ENCODE measurements at regions not wholly inside any gene's neighbourhood (a gene's known extent, or its start where the extent isn't known, plus 50 kb on each side); places are given as distances from the start of the nearest gene placed in this dataset.

- no peak overlapping the region for H3K4me3 ChIP-seq
- no peak overlapping the region for H3K27ac ChIP-seq
- no peaks in the 10 kb centered on the region for H3K4me1 ChIP-seq (replicated peaks)
- no peaks in the 10 kb centered on the region for H3K36me3 ChIP-seq
- H3K27me3 ChIP-seq (replicated peaks): no peaks in the 10 kb centered on the region
- no peak for DNase-seq (ENCODE audit: low read depth in 1 of 2, low spot score in 2 of 2)
- no peaks in the 10 kb centered on the region for H3K9me3 ChIP-seq (replicated peaks)
Measured at GRCh38 chr3:35484929-35485530, 154.3 kb upstream of the ARPP21 start.

DNA sequence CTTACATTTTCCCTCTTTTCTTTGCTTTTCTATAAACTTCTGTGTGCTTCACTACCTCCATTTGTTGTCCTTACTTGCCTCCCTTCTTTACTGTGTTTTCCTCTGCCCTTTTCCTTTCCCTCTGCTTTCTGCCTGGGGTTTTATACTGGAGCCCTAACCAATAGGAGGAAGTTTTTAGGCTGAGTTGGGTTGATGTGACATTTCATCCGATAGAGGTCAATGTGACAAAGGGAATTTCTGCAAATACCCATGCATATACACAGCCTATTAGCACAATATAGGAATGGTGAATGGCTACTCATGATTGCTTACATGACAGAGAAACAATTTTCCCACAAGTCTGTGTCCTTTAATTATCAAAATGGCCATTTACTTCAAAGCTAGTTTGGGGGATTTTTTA is 153.0 kb upstream of the ARPP21 start:
- Histone ChIP-seq H3K36me3 (no peaks in the 10 kb centered on the region), H3K4me3 (no peak overlapping the region), H3K9me3 (replicated peaks) (no peaks in the 10 kb centered on the region), H3K27ac (no peak overlapping the region), H3K27me3 (replicated peaks) (no peaks in the 10 kb centered on the region), H3K4me1 (replicated peaks) (no peaks in the 10 kb centered on the region)
- DNase-seq (ENCODE audit: low read depth in 1 of 2, low spot score in 2 of 2): no peak

- H3K27ac ChIP-seq: no peak overlapping the region
- DNase-seq (ENCODE audit: low read depth in 1 of 2, low spot score in 2 of 2): no peak
Measured at GRCh38 chr3:35487376-35487775, 151.9 kb upstream of the ARPP21 start.

DNA sequence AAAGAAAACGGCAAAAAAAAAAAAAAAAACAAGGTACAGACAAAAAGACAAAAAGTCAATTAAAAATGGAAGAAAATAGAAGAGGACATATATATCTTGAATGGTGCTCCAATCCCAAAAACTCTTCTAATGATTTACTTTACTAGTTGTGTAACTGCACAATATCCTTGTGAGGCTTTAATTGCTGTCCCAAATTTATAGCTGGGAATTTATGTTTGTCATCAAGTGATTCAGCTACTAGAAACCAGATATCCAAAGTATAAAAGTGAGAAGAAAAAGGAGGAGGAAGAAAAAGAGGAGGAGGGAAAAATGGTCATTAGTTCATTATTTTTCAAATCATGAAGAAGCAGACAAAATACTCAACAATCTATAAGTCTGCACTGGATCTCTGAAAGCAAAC is 150.8 kb upstream of the ARPP21 start:
- no peak for DNase-seq (ENCODE audit: low read depth in 1 of 2, low spot score in 2 of 2)
- H3K9me3 ChIP-seq (replicated peaks): no peaks in the 10 kb centered on the region
- H3K27ac ChIP-seq: no peak overlapping the region
- no peaks in the 10 kb centered on the region for H3K4me1 ChIP-seq (replicated peaks)
- H3K36me3 ChIP-seq: no peaks in the 10 kb centered on the region
- no peaks in the 10 kb centered on the region for H3K27me3 ChIP-seq (replicated peaks)
- H3K4me3 ChIP-seq: no peak overlapping the region

More at GRCh38 chr3:35487376-35487775, 151.9 kb upstream of the ARPP21 start:
- H3K36me3 ChIP-seq: no peaks in the 10 kb centered on the region
- H3K4me3 ChIP-seq: no peak overlapping the region
- no peaks in the 10 kb centered on the region for H3K27me3 ChIP-seq (replicated peaks)
- H3K4me1 ChIP-seq (replicated peaks): no peaks in the 10 kb centered on the region
- H3K9me3 ChIP-seq (replicated peaks): no peaks in the 10 kb centered on the region

DNA sequence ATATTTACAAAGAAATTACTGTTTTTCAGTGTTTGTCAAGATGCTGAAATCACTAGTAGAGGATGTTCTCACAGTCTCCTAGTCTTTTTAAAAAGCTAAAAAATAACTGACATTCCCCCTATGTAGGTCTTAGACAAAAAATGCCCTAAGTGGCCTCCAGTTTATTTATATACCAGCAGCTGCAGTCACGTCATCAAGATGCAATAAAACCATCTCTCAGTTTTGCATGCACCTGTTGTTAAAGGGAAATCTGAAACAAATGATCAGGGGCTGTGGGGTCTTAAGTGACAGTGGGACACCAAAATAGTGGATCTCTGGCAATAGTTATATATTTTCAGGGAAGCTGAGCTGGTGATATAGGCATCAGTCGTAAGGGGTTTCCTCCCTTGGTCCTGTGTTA is 146.5 kb upstream of the ARPP21 start:
- no peaks in the 10 kb centered on the region for H3K9me3 ChIP-seq (replicated peaks)
- no peaks in the 10 kb centered on the region for H3K36me3 ChIP-seq
- DNase-seq (ENCODE audit: low read depth in 1 of 2, low spot score in 2 of 2): no peak
- no peaks in the 10 kb centered on the region for H3K4me1 ChIP-seq (replicated peaks)
- H3K4me3 ChIP-seq: no peak overlapping the region
- no peaks in the 10 kb centered on the region for H3K27me3 ChIP-seq (replicated peaks)
- no peak overlapping the region for H3K27ac ChIP-seq

- H3K27ac ChIP-seq: no peak overlapping the region
- no peaks in the 10 kb centered on the region for H3K4me1 ChIP-seq (replicated peaks)
- no peaks in the 10 kb centered on the region for H3K9me3 ChIP-seq (replicated peaks)
- H3K27me3 ChIP-seq (replicated peaks): no peaks in the 10 kb centered on the region
- H3K4me3 ChIP-seq: no peak overlapping the region
- no peaks in the 10 kb centered on the region for H3K36me3 ChIP-seq
- no peak for DNase-seq (ENCODE audit: low read depth in 1 of 2, low spot score in 2 of 2)
Measured at GRCh38 chr3:35498506-35499210, 140.7 kb upstream of the ARPP21 start.

DNA sequence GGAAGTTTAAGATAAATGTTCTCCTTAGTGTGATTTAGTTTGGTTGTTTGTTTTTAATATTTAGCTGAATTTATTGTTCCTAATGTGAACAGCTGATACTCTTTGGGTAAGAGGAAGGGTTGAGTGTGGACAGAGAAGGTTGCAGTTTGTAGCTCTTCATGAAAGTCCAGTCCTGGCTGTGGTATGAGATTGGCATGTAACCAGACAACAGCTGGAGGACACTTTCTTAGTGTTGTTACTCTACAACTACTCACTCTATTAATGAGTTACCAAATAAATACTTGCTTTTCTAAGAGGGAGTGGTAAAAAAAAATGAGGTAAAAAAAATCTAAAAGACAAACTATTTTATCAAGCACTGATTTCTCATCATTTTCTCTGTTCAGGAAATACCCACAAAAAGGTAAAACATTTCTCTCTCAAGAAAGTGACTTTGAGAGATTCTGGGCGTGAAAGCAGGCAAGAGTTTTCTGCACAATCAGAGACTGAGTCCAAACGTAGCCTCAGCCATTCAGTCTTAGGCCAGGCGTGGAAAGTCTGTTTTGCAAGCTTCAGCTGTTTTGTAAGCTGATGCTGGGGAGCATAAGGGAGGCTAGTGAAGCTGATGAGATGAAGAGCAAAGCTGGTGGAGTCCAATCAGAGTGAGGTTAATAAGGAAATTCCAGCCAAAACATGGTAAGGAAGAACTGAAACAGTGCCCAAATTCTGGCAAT is 138.5 kb upstream of the ARPP21 start:
- Histone ChIP-seq H3K27ac (no peak overlapping the region), H3K9me3 (replicated peaks) (no peaks in the 10 kb centered on the region), H3K4me1 (replicated peaks) (no peaks in the 10 kb centered on the region), H3K4me3 (no peak overlapping the region), H3K27me3 (replicated peaks) (no peaks in the 10 kb centered on the region), H3K36me3 (no peaks in the 10 kb centered on the region)
- no peak for DNase-seq (ENCODE audit: low read depth in 1 of 2, low spot score in 2 of 2)

- no peak for DNase-seq (ENCODE audit: low read depth in 1 of 2, low spot score in 2 of 2)
- no peaks in the 10 kb centered on the region for H3K4me1 ChIP-seq (replicated peaks)
- H3K4me3 ChIP-seq: no peak overlapping the region
- H3K27ac ChIP-seq: no peak overlapping the region
- H3K27me3 ChIP-seq (replicated peaks): no peaks in the 10 kb centered on the region
- H3K36me3 ChIP-seq: no peaks in the 10 kb centered on the region
- H3K9me3 ChIP-seq (replicated peaks): no peaks in the 10 kb centered on the region
Measured at GRCh38 chr3:35502699-35503098, 136.6 kb upstream of the ARPP21 start.

DNA sequence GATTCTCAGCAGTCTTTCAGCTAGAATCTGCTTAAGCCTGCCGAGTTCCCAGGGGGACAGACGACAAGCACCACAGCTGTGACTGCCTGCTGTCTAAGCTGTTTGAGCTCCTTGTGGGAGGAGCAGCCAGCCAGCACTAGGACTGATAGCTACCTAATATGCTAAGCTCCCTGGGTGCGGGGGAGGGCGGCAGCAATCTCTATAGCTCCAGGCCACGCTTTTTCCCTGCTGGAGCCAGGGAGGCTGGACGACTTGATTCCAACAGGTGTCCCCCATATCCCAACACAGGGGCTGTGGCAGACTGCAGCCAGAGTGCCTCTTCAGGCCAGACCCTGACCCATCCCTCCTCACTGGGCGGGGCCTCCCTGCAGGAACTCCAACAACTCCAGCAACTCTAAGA is 134.1 kb upstream of the ARPP21 start:
- no peak for DNase-seq (ENCODE audit: low read depth in 1 of 2, low spot score in 2 of 2)
- Histone ChIP-seq H3K9me3 (replicated peaks) (no peaks in the 10 kb centered on the region), H3K27ac (no peak overlapping the region), H3K4me3 (no peak overlapping the region), H3K27me3 (replicated peaks) (no peaks in the 10 kb centered on the region), H3K4me1 (replicated peaks) (no peaks in the 10 kb centered on the region), H3K36me3 (no peaks in the 10 kb centered on the region)

- no peak for DNase-seq (ENCODE audit: low read depth in 1 of 2, low spot score in 2 of 2)
- H3K4me1 ChIP-seq (replicated peaks): no peaks in the 10 kb centered on the region
Measured at GRCh38 chr3:35505772-35506171, 133.6 kb upstream of the ARPP21 start.

GRCh38 chr3:35519936-35520335 is 119.4 kb upstream of the ARPP21 start:
- no peaks in the 10 kb centered on the region for H3K36me3 ChIP-seq
- H3K27me3 ChIP-seq (replicated peaks): no peaks in the 10 kb centered on the region
- no peaks in the 10 kb centered on the region for H3K9me3 ChIP-seq (replicated peaks)
- H3K4me1 ChIP-seq (replicated peaks): no peaks in the 10 kb centered on the region
- DNase-seq (ENCODE audit: low read depth in 1 of 2, low spot score in 2 of 2): no peak
- no peak overlapping the region for H3K4me3 ChIP-seq
- H3K27ac ChIP-seq: no peak overlapping the region

More at GRCh38 chr3:35505772-35506171, 133.6 kb upstream of the ARPP21 start:
- Histone ChIP-seq H3K27me3 (replicated peaks) (no peaks in the 10 kb centered on the region), H3K9me3 (replicated peaks) (no peaks in the 10 kb centered on the region), H3K4me3 (no peak overlapping the region), H3K36me3 (no peaks in the 10 kb centered on the region), H3K27ac (no peak overlapping the region)

DNA sequence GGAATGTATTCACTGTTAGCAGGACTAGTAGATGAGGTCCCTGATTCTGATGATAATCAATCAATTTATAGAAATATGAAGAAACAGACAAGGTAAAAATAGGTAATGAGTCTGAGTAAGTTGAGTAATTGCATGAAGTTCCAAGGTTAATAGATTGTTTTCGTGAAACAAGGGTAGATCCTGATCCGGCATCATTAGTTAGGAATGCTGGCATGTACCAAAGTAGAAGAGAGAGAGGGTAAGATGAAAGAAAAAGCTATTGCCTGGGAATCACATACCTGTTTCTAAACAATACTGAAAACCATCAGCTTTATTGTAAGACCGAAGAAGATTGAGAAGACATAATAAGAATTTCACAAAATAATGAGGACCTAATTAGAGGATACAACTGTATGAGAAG is 118.1 kb upstream of the ARPP21 start:
- no peak overlapping the region for H3K27ac ChIP-seq
- no peaks in the 10 kb centered on the region for H3K36me3 ChIP-seq
- no peaks in the 10 kb centered on the region for H3K9me3 ChIP-seq (replicated peaks)
- H3K27me3 ChIP-seq (replicated peaks): no peaks in the 10 kb centered on the region
- no peak for DNase-seq (ENCODE audit: low read depth in 1 of 2, low spot score in 2 of 2)
- no peak overlapping the region for H3K4me3 ChIP-seq
- no peaks in the 10 kb centered on the region for H3K4me1 ChIP-seq (replicated peaks)

- H3K27ac ChIP-seq: no peak overlapping the region
- H3K27me3 ChIP-seq (replicated peaks): no peaks in the 10 kb centered on the region
- no peak overlapping the region for H3K4me3 ChIP-seq
- no peaks in the 10 kb centered on the region for H3K9me3 ChIP-seq (replicated peaks)
- no peaks in the 10 kb centered on the region for H3K36me3 ChIP-seq
- DNase-seq (ENCODE audit: low read depth in 1 of 2, low spot score in 2 of 2): no peak
- no peaks in the 10 kb centered on the region for H3K4me1 ChIP-seq (replicated peaks)
Measured at GRCh38 chr3:35522450-35522849, 116.9 kb upstream of the ARPP21 start.

GRCh38 chr3:35523074-35523473 is 116.3 kb upstream of the ARPP21 start:
- H3K27ac ChIP-seq: no peak overlapping the region
- H3K27me3 ChIP-seq (replicated peaks): no peaks in the 10 kb centered on the region
- H3K4me3 ChIP-seq: no peak overlapping the region
- no peaks in the 10 kb centered on the region for H3K36me3 ChIP-seq
- no peak for DNase-seq (ENCODE audit: low read depth in 1 of 2, low spot score in 2 of 2)
- H3K4me1 ChIP-seq (replicated peaks): no peaks in the 10 kb centered on the region
- H3K9me3 ChIP-seq (replicated peaks): no peaks in the 10 kb centered on the region
